H1 (cell line): ENCODE measurements at regions not wholly inside any gene's neighbourhood (a gene's known extent, or its start where the extent isn't known, plus 50 kb on each side); places are given as distances from the start of the nearest gene placed in this dataset.
A peak's percentile ranks its signal among the peaks of the same experiment; 100 is the strongest.

ENCODE experiments used
- CTCF ChIA-PET: fragments of 300-600 bp; sonication (Branson Sonifier 250); formaldehyde crosslinking; loops from one replicate; lab custom pipeline; 2021; ENCODE audit not compliant: partially characterized antibody; lab: Charles Lee
- POLR2A ChIA-PET: fragments of 300-600 bp; sonication (Branson Sonifier 250); formaldehyde crosslinking; loops from one replicate; lab custom pipeline; 2021; ENCODE audit warnings: inconsistent platforms; ENCODE audit not compliant: partially characterized antibody; lab: Charles Lee
- DNase-seq, 2 experiments: peaks; one replicate each; pipeline versions ENCODE4 v3.0.0 to v3.0.0-alpha.2; 2010 to 2022; ENCODE audit warnings: low spot score in 2 of 2, low read depth in 1 of 2, mixed read lengths in 1 of 2
- FAIRE-seq: peaks from 2 replicates; lab custom pipeline; 2011; peaks lifted over from hg19 to GRCh38; lab: Jason Lieb, UNC
- H2AFZ ChIP-seq: 2 replicates; pipeline ENCODE4 v1.8.1; 2012; ENCODE audit warnings: low read length, inconsistent platforms
- H2AK5ac ChIP-seq: 2 replicates; pipeline ENCODE4 v1.6.1; 2013; ENCODE audit warnings: low read depth, low read length
- H2BK120ac ChIP-seq: replicated peaks from 2 replicates; pipeline ENCODE3; 2013; ENCODE audit warnings: low read depth, low read length, inconsistent platforms
- H2BK12ac ChIP-seq: 2 replicates; pipeline ENCODE4 v1.6.1; 2013; ENCODE audit warnings: low read depth, low read length
- H2BK15ac ChIP-seq: 2 replicates; pipeline ENCODE4 v1.6.1; 2013; ENCODE audit warnings: low read length
- H2BK20ac ChIP-seq: 2 replicates; pipeline ENCODE4 v1.6.1; 2013; ENCODE audit warnings: low read length
- H2BK5ac ChIP-seq: 2 replicates; pipeline ENCODE4 v1.6.1; 2013; ENCODE audit warnings: low read depth, low read length
- H3K14ac ChIP-seq: 2 replicates; pipeline ENCODE4 v1.6.1; 2013; ENCODE audit warnings: inconsistent platforms; ENCODE audit not compliant: insufficient read length
- H3K18ac ChIP-seq: 2 replicates; pipeline ENCODE4 v1.6.1; 2013; ENCODE audit warnings: low read length; ENCODE audit errors: extremely low read depth
- H3K23ac ChIP-seq: 2 replicates; pipeline ENCODE4 v1.6.1; 2013; ENCODE audit warnings: inconsistent platforms; ENCODE audit not compliant: insufficient read length
- H3K23me2 ChIP-seq: 2 replicates; pipeline ENCODE4 v1.6.1; 2013; ENCODE audit warnings: low read depth, low read length
- H3K27ac ChIP-seq: 2 replicates; pipeline ENCODE4 v1.6.1; 2011; ENCODE audit warnings: low read depth, low read length, inconsistent platforms
- H3K27me3 ChIP-seq, 4 experiments: replicated peaks in 1 of 4; 1 replicate in 1 of 4; 2 replicates in 3 of 4; pipeline versions ENCODE4 v1.6.1 to v1.8.1; 2011 to 2013; ENCODE audit warnings: low read length in 3 of 4, mild to moderate bottlenecking in 3 of 4, inconsistent platforms in 2 of 4, mixed read lengths in 2 of 4, moderate library complexity in 1 of 4; ENCODE audit not compliant: control insufficient read depth in 3 of 4, insufficient read depth in 3 of 4; ENCODE audit errors: extremely low read depth in 1 of 4
- H3K36me3 ChIP-seq, 4 experiments: 2 replicates each; pipeline versions ENCODE4 v1.6.1 to v1.8.1; 2011 to 2013; ENCODE audit warnings: mild to moderate bottlenecking in 4 of 4, low read length in 3 of 4, moderate library complexity in 2 of 4, control low read depth in 1 of 4, inconsistent platforms in 1 of 4; ENCODE audit not compliant: insufficient read depth in 4 of 4, control insufficient read depth in 2 of 4
- H3K4ac ChIP-seq: replicated peaks from 2 replicates; pipeline ENCODE3; 2013; ENCODE audit warnings: low read length, low read depth, mixed read lengths, inconsistent platforms; ENCODE audit not compliant: insufficient read length
- H3K4me1 ChIP-seq, 4 experiments: replicated peaks in 1 of 4; 1 replicate in 1 of 4; 2 replicates in 3 of 4; pipeline versions ENCODE4 v1.6.1 to v1.8.1; 2011 to 2013; ENCODE audit warnings: low read length in 3 of 4, inconsistent platforms in 2 of 4, mixed read lengths in 1 of 4; ENCODE audit not compliant: insufficient read depth in 4 of 4, control insufficient read depth in 3 of 4
- H3K4me2 ChIP-seq, 2 experiments: 2 replicates each; pipeline versions ENCODE4 v1.6.1 to v1.8.1; 2011 to 2013; ENCODE audit warnings: low read depth in 2 of 2, low read length in 2 of 2, control low read depth in 1 of 2, inconsistent platforms in 1 of 2, mild to moderate bottlenecking in 1 of 2; ENCODE audit not compliant: insufficient read depth in 1 of 2
- H3K4me3 ChIP-seq, 4 experiments: fragments of 200-600, 300-600 bp in 1 of 4; sonication (generic), shearing (Covaris generic), sonication (Bioruptor Twin) in 1 of 4; 2 replicates each; pipeline versions ENCODE4 v1.5.1 to v1.8.1; 2011 to 2016; ENCODE audit warnings: low read length in 4 of 4, low read depth in 3 of 4, control low read depth in 2 of 4, inconsistent platforms in 2 of 4, mild to moderate bottlenecking in 2 of 4, mixed read lengths in 1 of 4, moderate library complexity in 1 of 4; ENCODE audit not compliant: insufficient read depth in 2 of 4; ENCODE audit errors: extremely low read depth in 1 of 4
- H3K56ac ChIP-seq: replicated peaks from 2 replicates; pipeline ENCODE3; 2013; ENCODE audit warnings: low read depth, mild to moderate bottlenecking, mixed read lengths, low read length, inconsistent platforms; ENCODE audit not compliant: insufficient read length
- H3K79me1 ChIP-seq: 2 replicates; pipeline ENCODE4 v1.6.1; 2013; ENCODE audit warnings: low read depth, low read length, control low read depth
- H3K79me2 ChIP-seq, 2 experiments: 2 replicates each; pipeline versions ENCODE4 v1.6.1 to v1.8.1; 2012 to 2013; ENCODE audit warnings: low read length in 2 of 2, mild to moderate bottlenecking in 2 of 2, inconsistent platforms in 1 of 2; ENCODE audit not compliant: insufficient read depth in 2 of 2, control insufficient read depth in 1 of 2
- H3K9ac ChIP-seq, 4 experiments: replicated peaks in 1 of 4; 1 replicate in 1 of 4; 2 replicates in 3 of 4; pipeline versions ENCODE4 v1.6.1 to v1.8.1; 2011 to 2013; ENCODE audit warnings: low read depth in 3 of 4, low read length in 3 of 4, control low read depth in 2 of 4, mild to moderate bottlenecking in 2 of 4, moderate library complexity in 2 of 4, inconsistent platforms in 1 of 4; ENCODE audit errors: extremely low read depth in 1 of 4
- H3K9me3 ChIP-seq, 2 experiments: 2 replicates each; pipeline versions ENCODE4 v1.6.1 to v1.8.1; 2012 to 2013; ENCODE audit warnings: mild to moderate bottlenecking in 2 of 2, moderate library complexity in 2 of 2, control low read depth in 1 of 2, inconsistent platforms in 1 of 2, low read depth in 1 of 2, low read length in 1 of 2, mixed read lengths in 1 of 2; ENCODE audit not compliant: insufficient read depth in 2 of 2
- H4K20me1 ChIP-seq, 2 experiments: replicated peaks in 1 of 2; 2 replicates each; pipeline versions ENCODE3 to v1.8.1; 2011 to 2013; ENCODE audit warnings: inconsistent platforms in 2 of 2, low read length in 2 of 2, mild to moderate bottlenecking in 1 of 2; ENCODE audit not compliant: insufficient read depth in 2 of 2, control insufficient read depth in 1 of 2
- H4K5ac ChIP-seq: 2 replicates; pipeline ENCODE4 v1.6.1; 2013; ENCODE audit warnings: low read length, low read depth, mixed read lengths, inconsistent platforms; ENCODE audit not compliant: insufficient read length
- H4K8ac ChIP-seq: 2 replicates; pipeline ENCODE4 v1.8.0; 2013; ENCODE audit warnings: mild to moderate bottlenecking, moderate library complexity, low read length, inconsistent platforms; ENCODE audit not compliant: insufficient read depth; ENCODE audit errors: extremely low read depth
- H4K91ac ChIP-seq: replicated peaks from 2 replicates; pipeline ENCODE3; 2013; ENCODE audit warnings: low read length, mixed read lengths, inconsistent platforms; ENCODE audit not compliant: insufficient read length
- BACH1 ChIP-seq: IDR thresholded peaks from 2 replicates; pipeline ENCODE4 v1.6.1; 2012; ENCODE audit warnings: low read length, improper control_type of control experiment
- CBX8 ChIP-seq: fragments of 300-800, 300-1000 bp; sonication (generic); IDR thresholded peaks from 2 replicates; pipeline ENCODE4 v1.7.1; 2016; ENCODE audit warnings: low read depth, low read length, borderline replicate concordance
- EGR1 ChIP-seq: IDR thresholded peaks from 2 replicates; pipeline ENCODE4 v1.6.1; 2011; ENCODE audit warnings: low read depth, low read length, borderline replicate concordance
- EP300 ChIP-seq, 2 experiments: IDR thresholded peaks; 1 replicate in 1 of 2; 2 replicates in 1 of 2; pipeline ENCODE4 v1.6.1; 2011 to 2012; ENCODE audit warnings: low read depth in 2 of 2, low read length in 2 of 2, mild to moderate bottlenecking in 2 of 2, borderline replicate concordance in 1 of 2, inconsistent platforms in 1 of 2, moderate library complexity in 1 of 2
- EZH2 ChIP-seq: fragments of 200-600 bp; sonication (generic); IDR thresholded peaks from 2 replicates; pipeline ENCODE4 v1.7.1; 2012; ENCODE audit warnings: low read depth, mild to moderate bottlenecking, moderate library complexity, low read length, inconsistent platforms; ENCODE audit not compliant: severe bottlenecking
- HDAC2 ChIP-seq, 2 experiments: fragments of 300-600 bp in 1 of 2; sonication (generic) in 1 of 2; IDR thresholded peaks; 2 replicates each; pipeline ENCODE4 v1.6.1; 2011 to 2012; ENCODE audit warnings: low read depth in 2 of 2, low read length in 2 of 2, mild to moderate bottlenecking in 2 of 2, moderate library complexity in 2 of 2, borderline replicate concordance in 1 of 2, inconsistent platforms in 1 of 2
- HDAC6 ChIP-seq: IDR thresholded peaks from one replicate; pipeline ENCODE4 v1.7.1; 2012; ENCODE audit warnings: low read depth, mild to moderate bottlenecking, inconsistent platforms, low read length, moderate library complexity
- JUN ChIP-seq: IDR thresholded peaks from 2 replicates; pipeline ENCODE4 v1.6.1; 2011; ENCODE audit warnings: low read depth, mild to moderate bottlenecking, improper control_type of control experiment, low read length
- PHF8 ChIP-seq: fragments of 200-600 bp; sonication (generic); conservative IDR thresholded peaks from 2 replicates; pipeline ENCODE4 v1.7.1; 2012; ENCODE audit warnings: low read depth, mild to moderate bottlenecking, inconsistent platforms, low read length, moderate library complexity
- RXRA ChIP-seq: IDR thresholded peaks from 2 replicates; pipeline ENCODE4 v1.6.1; 2011; ENCODE audit warnings: low read depth, mild to moderate bottlenecking, low read length, moderate library complexity; ENCODE audit not compliant: insufficient read depth
- ZNF274 ChIP-seq: IDR thresholded peaks from 2 replicates; pipeline ENCODE4 v1.7.0; 2012; ENCODE audit warnings: low read length, borderline replicate concordance; ENCODE audit errors: extremely low read depth
- WGBS, 2 experiments: shearing (Covaris generic) in 1 of 2; methylation state at CpG; one replicate each; pipeline versions ENCODE4 v1.1.6 to v1.1.7; 2013 to 2015; ENCODE audit warnings: low lambda C conversion rate in 2 of 2, mixed read lengths in 2 of 2, inconsistent platforms in 1 of 2, low coverage in 1 of 2, missing lambda C conversion rate in 1 of 2; ENCODE audit not compliant: insufficient replicate concordance in 2 of 2, insufficient coverage in 1 of 2, insufficient read length in 1 of 2; ENCODE audit errors: extremely low coverage in 1 of 2, missing lambda C conversion rate in 1 of 2; 5-methylcytosine and 5-hydroxymethylcytosine counted together
- TF ChIP-seq, protein P1 (sequence below): IDR thresholded peaks from 2 replicates; pipeline ENCODE4 v1.6.1; 2012; ENCODE audit warnings: low read length, inconsistent platforms

DNA sequence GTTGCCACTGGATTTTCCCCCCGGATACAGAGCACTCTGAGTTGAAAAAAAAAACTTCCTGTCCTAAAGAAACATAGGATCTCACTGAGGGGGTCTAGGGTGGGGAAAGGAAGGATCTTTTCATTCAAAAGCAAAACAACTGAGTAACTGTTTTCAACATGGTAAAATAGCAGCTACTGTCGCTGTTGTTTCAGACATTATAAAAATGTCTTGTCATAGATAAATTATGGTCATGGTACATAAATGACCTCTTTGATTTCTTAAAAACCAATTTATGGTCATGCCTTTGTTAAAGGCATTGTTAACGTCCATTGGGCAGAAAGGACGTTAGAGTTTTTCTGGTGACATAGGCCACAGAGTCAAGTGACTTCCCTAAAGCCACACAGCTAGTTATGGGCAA is 180.4 kb upstream of the DTNBP1 start:
- no peaks in the 10 kb centered on the region for H3K27me3 ChIP-seq
- no peaks in the 10 kb centered on the region for H3K79me1 ChIP-seq
- 87% methylated on average over 4 of the region's 4 CpGs; no CpG with 5 or more reads in 1 of the 2 experiments for WGBS, 2 experiments
- H3K4ac ChIP-seq, result no peak overlapping the region
- no peak overlapping the region for H3K9ac ChIP-seq
- no peak overlapping the region for H2BK12ac ChIP-seq
- no peak overlapping the region for H4K8ac ChIP-seq
- ChIA-PET CTCF (interaction anchor here (0.6 to 1.3 kb wide), 5 partner anchors 9 to 286 kb away, joined by 3 to 4 read pairs (median 3); partner anchors contain the start of gene MYLIP), POLR2A (no interaction called here)
- no peaks in the 10 kb centered on the region for H3K79me2 ChIP-seq
- H3K56ac ChIP-seq, result no peak overlapping the region
- no peak overlapping the region; the same call in 1 of the 2 replicates for H3K18ac ChIP-seq
- H2BK20ac ChIP-seq, result no peak overlapping the region
- no peak overlapping the region for H3K4me3 ChIP-seq
- no peak for FAIRE-seq
- H3K23ac ChIP-seq, result no peak overlapping the region
- H4K5ac ChIP-seq, result no peak overlapping the region
- H3K9me3 ChIP-seq, result no peaks in the 10 kb centered on the region
- H2BK120ac ChIP-seq, result no peak overlapping the region
- TF ChIP-seq EGR1 (no peak), HDAC6 (no peak), ZNF274 (no peak), JUN (no peak), EP300 (IDR thresholded peaks at IDR 0.05; ENCODE audit: borderline replicate concordance in 1 of 2, low read depth in 2 of 2, low read length in 2 of 2) (no peak), HDAC2 (IDR thresholded peaks at IDR 0.05; ENCODE audit: borderline replicate concordance in 1 of 2, low read depth in 2 of 2, low read length in 2 of 2) (no peak), CBX8 (no peak), PHF8 (no peak), BACH1 (no peak), EZH2 (no peak), RXRA (no peak)
- TF ChIP-seq, protein P1, sequence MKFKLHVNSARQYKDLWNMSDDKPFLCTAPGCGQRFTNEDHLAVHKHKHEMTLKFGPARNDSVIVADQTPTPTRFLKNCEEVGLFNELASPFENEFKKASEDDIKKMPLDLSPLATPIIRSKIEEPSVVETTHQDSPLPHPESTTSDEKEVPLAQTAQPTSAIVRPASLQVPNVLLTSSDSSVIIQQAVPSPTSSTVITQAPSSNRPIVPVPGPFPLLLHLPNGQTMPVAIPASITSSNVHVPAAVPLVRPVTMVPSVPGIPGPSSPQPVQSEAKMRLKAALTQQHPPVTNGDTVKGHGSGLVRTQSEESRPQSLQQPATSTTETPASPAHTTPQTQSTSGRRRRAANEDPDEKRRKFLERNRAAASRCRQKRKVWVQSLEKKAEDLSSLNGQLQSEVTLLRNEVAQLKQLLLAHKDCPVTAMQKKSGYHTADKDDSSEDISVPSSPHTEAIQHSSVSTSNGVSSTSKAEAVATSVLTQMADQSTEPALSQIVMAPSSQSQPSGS, result no peak
- no peak overlapping the region for H3K4me2 ChIP-seq
- H4K20me1 ChIP-seq, result no peaks in the 10 kb centered on the region
- no peak overlapping the region for H2BK5ac ChIP-seq
- H2BK15ac ChIP-seq, result 0 out of 2 replicates have a peak overlapping the region, but pooled peaks have one; percentile 23
- DNase-seq, result no peak
- H4K91ac ChIP-seq, result no peak overlapping the region
- no peaks in the 10 kb centered on the region; the same call in 1 of the 2 replicates for H3K23me2 ChIP-seq
- no peaks in the 10 kb centered on the region for H3K36me3 ChIP-seq
- H2AK5ac ChIP-seq, result no peak overlapping the region
- peaks cover 0 to 4% (median 0%) of the 10 kb centered on the region in 4 experiments; a peak in 1 of 7 replicates for H3K4me1 ChIP-seq
- H3K14ac ChIP-seq, result no peak overlapping the region
- no peak overlapping the region for H3K27ac ChIP-seq
- no peak overlapping the region for H2AFZ ChIP-seq
